H9 (cell line): ENCODE measurements at regions not wholly inside any gene's neighbourhood (a gene's known extent, or its start where the extent isn't known, plus 50 kb on each side); places are given as distances from the start of the nearest gene placed in this dataset.

Experiments used
- DNase-seq: peaks from one replicate; pipeline ENCODE4 v3.0.0-alpha.2; 2017
- H2AFZ ChIP-seq: one replicate; pipeline ENCODE4 v1.6.1; 2013; ENCODE audit warnings: mild to moderate bottlenecking, low read length, control low read depth, moderate library complexity
- H2AK5ac ChIP-seq: 2 replicates; pipeline ENCODE4 v1.6.1; 2013; ENCODE audit warnings: low read length, control low read depth, mixed read lengths; ENCODE audit not compliant: insufficient read length
- H2BK120ac ChIP-seq: one replicate; pipeline ENCODE4 v1.6.1; 2013; ENCODE audit warnings: low read depth, mild to moderate bottlenecking, low read length, control low read depth, inconsistent platforms; ENCODE audit not compliant: poor library complexity, severe bottlenecking
- H2BK12ac ChIP-seq: 2 replicates; pipeline ENCODE4 v1.6.1; 2013; ENCODE audit warnings: low read length, control low read depth, mixed read lengths, low read depth; ENCODE audit not compliant: insufficient read length
- H2BK15ac ChIP-seq: 2 replicates; pipeline ENCODE4 v1.6.1; 2013; ENCODE audit warnings: low read depth, low read length, control low read depth
- H2BK20ac ChIP-seq: one replicate; pipeline ENCODE4 v1.6.1; 2013; ENCODE audit warnings: low read depth, mild to moderate bottlenecking, low read length, control low read depth, inconsistent platforms; ENCODE audit not compliant: poor library complexity, severe bottlenecking
- H2BK5ac ChIP-seq: 2 replicates; pipeline ENCODE4 v1.6.1; 2013; ENCODE audit warnings: low read length, control low read depth, mixed read lengths; ENCODE audit not compliant: insufficient read length
- H3K14ac ChIP-seq: 2 replicates; pipeline ENCODE4 v1.6.1; 2013; ENCODE audit warnings: low read length, control low read depth; ENCODE audit not compliant: insufficient read depth
- H3K18ac ChIP-seq: 2 replicates; pipeline ENCODE4 v1.6.1; 2013; ENCODE audit warnings: low read depth, mild to moderate bottlenecking, mixed read lengths, low read length, control low read depth; ENCODE audit not compliant: insufficient read length
- H3K23ac ChIP-seq: 2 replicates; pipeline ENCODE4 v1.6.1; 2013; ENCODE audit warnings: low read length, control low read depth, mixed read lengths, low read depth; ENCODE audit not compliant: insufficient read length
- H3K23me2 ChIP-seq: 2 replicates; pipeline ENCODE4 v1.6.1; 2013; ENCODE audit warnings: low read depth, mild to moderate bottlenecking, mixed read lengths, low read length, control low read depth; ENCODE audit not compliant: insufficient read length, poor library complexity, severe bottlenecking
- H3K27ac ChIP-seq: 2 replicates; pipeline ENCODE4 v1.5.1; 2013; ENCODE audit warnings: low read length, control low read depth, mixed read lengths, low read depth; ENCODE audit not compliant: insufficient read length
- H3K27me3 ChIP-seq: 2 replicates; pipeline ENCODE4 v1.6.1; 2013; ENCODE audit warnings: low read length, control low read depth, inconsistent platforms; ENCODE audit not compliant: insufficient read depth
- H3K4ac ChIP-seq: 2 replicates; pipeline ENCODE4 v1.6.1; 2013; ENCODE audit warnings: low read depth, mild to moderate bottlenecking, control low read depth, inconsistent platforms, low read length, moderate library complexity
- H3K4me1 ChIP-seq: 2 replicates; pipeline ENCODE4 v1.6.1; 2013; ENCODE audit warnings: low read length, control low read depth, inconsistent platforms; ENCODE audit not compliant: insufficient read depth
- H3K4me2 ChIP-seq: 2 replicates; pipeline ENCODE4 v1.6.1; 2013; ENCODE audit warnings: low read length, control low read depth, mixed read lengths; ENCODE audit not compliant: insufficient read length, insufficient read depth
- H3K56ac ChIP-seq: 2 replicates; pipeline ENCODE4 v1.6.1; 2013; ENCODE audit warnings: low read depth, mild to moderate bottlenecking, mixed read lengths, low read length, control low read depth; ENCODE audit not compliant: insufficient read length
- H3K79me1 ChIP-seq: 2 replicates; pipeline ENCODE4 v1.6.1; 2013; ENCODE audit warnings: low read depth, mild to moderate bottlenecking, moderate library complexity, low read length, control low read depth, inconsistent platforms; ENCODE audit not compliant: insufficient read depth, poor library complexity, severe bottlenecking
- H3K79me2 ChIP-seq: 2 replicates; pipeline ENCODE4 v1.6.1; 2013; ENCODE audit warnings: low read length, control low read depth, inconsistent platforms; ENCODE audit not compliant: insufficient read depth
- H3K9ac ChIP-seq: 2 replicates; pipeline ENCODE4 v1.6.1; 2013; ENCODE audit warnings: low read length, control low read depth, mixed read lengths; ENCODE audit not compliant: insufficient read length; ENCODE audit errors: extremely low read depth
- H3K9me3 ChIP-seq: one replicate; pipeline ENCODE4 v1.6.1; 2013; ENCODE audit warnings: low read depth, low read length, inconsistent platforms; ENCODE audit not compliant: control insufficient read depth
- H3T11ph ChIP-seq: one replicate; pipeline ENCODE4 v1.6.1; 2013; ENCODE audit warnings: mild to moderate bottlenecking, low read length, control low read depth, inconsistent platforms
- H4K20me1 ChIP-seq: one replicate; pipeline ENCODE4 v1.6.1; 2013; ENCODE audit not compliant: control insufficient read depth, insufficient read length, insufficient read depth
- H4K5ac ChIP-seq: 2 replicates; pipeline ENCODE4 v1.6.1; 2013; ENCODE audit warnings: low read depth, mild to moderate bottlenecking, mixed read lengths, low read length, control low read depth; ENCODE audit not compliant: insufficient read length
- H4K8ac ChIP-seq: replicated peaks from 2 replicates; pipeline ENCODE4 v1.6.1; 2013; ENCODE audit warnings: low read length, control low read depth, mixed read lengths, low read depth; ENCODE audit not compliant: insufficient read length
- H4K91ac ChIP-seq: 2 replicates; pipeline ENCODE4 v1.6.1; 2013; ENCODE audit warnings: low read depth, mild to moderate bottlenecking, moderate library complexity, mixed read lengths, low read length, control low read depth; ENCODE audit not compliant: insufficient read length
- H3K27ac Mint-ChIP-seq, 3 experiments: 2 replicates in 2 of 3; 3 replicates in 1 of 3; pipeline ENCODE4 v1.8.0; 2020 to 2021; ENCODE audit warnings: mixed read lengths in 3 of 3, mild to moderate bottlenecking in 1 of 3, moderate library complexity in 1 of 3
- H3K27me3 Mint-ChIP-seq: 2 replicates; pipeline ENCODE4 v1.8.0; 2021; ENCODE audit warnings: low read depth, mild to moderate bottlenecking, moderate library complexity, mixed read lengths
- H3K36me3 Mint-ChIP-seq, 3 experiments: 2 replicates in 2 of 3; 3 replicates in 1 of 3; pipeline ENCODE4 v1.8.0; 2020 to 2021; ENCODE audit warnings: low read depth in 3 of 3, mixed read lengths in 3 of 3; ENCODE audit not compliant: insufficient read depth in 1 of 3
- H3K4me1 Mint-ChIP-seq, 2 experiments: 2 replicates each; pipeline ENCODE4 v1.8.0; 2020; ENCODE audit warnings: mixed read lengths in 2 of 2
- H3K4me3 Mint-ChIP-seq, 2 experiments: 2 replicates in 1 of 2; 3 replicates in 1 of 2; pipeline ENCODE4 v1.8.0; 2020 to 2021; ENCODE audit warnings: mild to moderate bottlenecking in 2 of 2, mixed read lengths in 2 of 2, moderate library complexity in 1 of 2
- H3K9me3 Mint-ChIP-seq, 2 experiments: 2 replicates in 1 of 2; 3 replicates in 1 of 2; pipeline ENCODE4 v1.8.0; 2020; ENCODE audit warnings: mild to moderate bottlenecking in 2 of 2, mixed read lengths in 2 of 2, moderate library complexity in 1 of 2
- CTCF ChIP-seq: fragments of 200-600 bp; sonication (generic); conservative IDR thresholded peaks from 3 replicates; pipeline ENCODE4 v1.8.0; 2021; ENCODE audit warnings: antibody characterized with exemption, mild to moderate bottlenecking
- WGBS: extraction: QIAGEN DNeasy Blood & Tissue Kit; methylation state at CpG from one replicate; pipeline ENCODE4 v1.1.7; 2013; ENCODE audit warnings: missing lambda C conversion rate, low lambda C conversion rate, mixed read lengths; ENCODE audit not compliant: insufficient read length; ENCODE audit errors: extremely low coverage; 5-methylcytosine and 5-hydroxymethylcytosine counted together

GRCh38 chr7:21354284-21354683, 73.6 kb upstream of the SP4 start:
- no peak overlapping the region for H3K14ac ChIP-seq
- no peaks in the 10 kb centered on the region for H3K27me3 ChIP-seq
- TF ChIP-seq CTCF: no peak
- H3T11ph ChIP-seq: no peak overlapping the region
- H2BK15ac ChIP-seq: no peak overlapping the region
- H3K4me1 ChIP-seq: 0 out of 2 replicates have a peak, but pooled peaks cover 2% of the 10 kb centered on the region
- Mint-ChIP-seq H3K36me3 (no peaks in the 10 kb centered on the region), H3K27me3 (no peaks in the 10 kb centered on the region; the same call in 1 of the 2 replicates), H3K27ac (peak overlapping the region in 1 of 3 experiments; percentile 53; a peak in 1 of 7 replicates), H3K9me3 (no peaks in the 10 kb centered on the region; a peak in 1 of 5 replicates), H3K4me3 (no peak overlapping the region), H3K4me1 (0 out of 4 replicates have a peak, but pooled peaks cover 0 to 2% of the 10 kb centered on the region in 2 experiments)
- no peak overlapping the region for H4K5ac ChIP-seq
- H3K23ac ChIP-seq: no peak overlapping the region
- H3K23me2 ChIP-seq: no peaks in the 10 kb centered on the region
- H3K4me2 ChIP-seq: no peak overlapping the region
- no peaks in the 10 kb centered on the region for H3K79me2 ChIP-seq
- WGBS: no CpG with 5 or more reads among the region's 5 CpGs
- no peak overlapping the region for H2BK12ac ChIP-seq
- H4K20me1 ChIP-seq: no peaks in the 10 kb centered on the region
- DNase-seq: no peak
- no peak overlapping the region for H4K8ac ChIP-seq
- no peak overlapping the region for H2AK5ac ChIP-seq
- no peak overlapping the region for H3K9ac ChIP-seq
- H3K79me1 ChIP-seq: no peaks in the 10 kb centered on the region
- H3K56ac ChIP-seq: no peak overlapping the region
- H2BK20ac ChIP-seq: no peak overlapping the region
- H2AFZ ChIP-seq: no peak overlapping the region
- no peak overlapping the region for H3K4ac ChIP-seq
- H3K18ac ChIP-seq: no peak overlapping the region
- H4K91ac ChIP-seq: no peak overlapping the region
- no peak overlapping the region for H3K27ac ChIP-seq
- H2BK5ac ChIP-seq: no peak overlapping the region
- H3K9me3 ChIP-seq: no peaks in the 10 kb centered on the region
- H2BK120ac ChIP-seq: no peak overlapping the region
